NCI-H1417 (cell line): ENCODE measurements at regions not wholly inside any gene's neighbourhood (a gene's known extent, or its start where the extent isn't known, plus 50 kb on each side); places are given as distances from the start of the nearest gene placed in this dataset.

Source experiments
- DNase-seq, 3 experiments: peaks; one replicate each; lab custom pipeline; 2025; lab: John Stamatoyannopoulos, UW

DNA sequence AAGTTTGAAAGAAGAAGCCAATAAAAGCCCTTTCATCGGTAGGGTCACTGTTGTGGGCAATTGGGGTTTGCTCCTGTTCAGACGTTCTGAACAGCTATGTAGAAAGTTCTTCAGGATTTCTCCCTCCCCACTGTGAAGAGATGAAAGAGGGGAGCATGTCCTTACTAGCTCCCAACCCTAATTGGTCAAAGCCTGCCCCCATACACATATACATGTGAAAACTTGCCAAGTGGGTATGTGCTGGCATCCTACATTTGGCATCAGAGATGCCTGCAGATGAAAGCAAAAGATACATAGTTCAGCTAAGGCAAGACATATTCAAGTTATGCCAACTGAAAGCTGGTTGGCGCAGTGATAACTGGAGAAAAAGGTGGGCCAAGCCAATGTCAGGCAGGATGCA lies 363.1 kb upstream of the DACH1 start:
- DNase-seq = no peak

- no peak for DNase-seq
These were observed 362.1 kb upstream of the DACH1 start for GRCh38 chr13:72229067-72229466.

GRCh38 chr13:72221276-72221962 lies 354.4 kb upstream of the DACH1 start:
- DNase-seq = peak in 1 of 3 experiments; percentile 28

GRCh38 chr13:72218966-72219365 lies 352.0 kb upstream of the DACH1 start:
- no peak for DNase-seq

DNA sequence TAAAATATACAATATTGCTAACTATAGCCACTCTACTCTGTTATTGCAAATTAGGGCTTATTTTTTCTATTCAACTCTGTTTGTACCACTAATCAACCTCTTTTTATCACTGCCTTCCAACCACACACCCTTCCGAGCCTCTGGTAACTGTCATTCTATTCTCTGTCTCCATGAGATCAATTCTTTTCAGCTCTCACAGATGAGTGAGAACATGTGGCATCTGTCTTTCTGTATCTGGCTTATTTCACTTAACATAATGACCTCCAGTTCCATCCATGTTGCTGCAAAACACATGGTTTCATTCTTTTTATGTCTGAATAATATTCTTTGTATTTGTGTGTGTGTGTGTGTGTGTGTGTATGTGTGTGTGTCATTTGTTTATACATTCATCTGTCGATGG lies 350.1 kb upstream of the DACH1 start:
- DNase-seq = no peak

- peak in 1 of 3 experiments; percentile 45 for DNase-seq
These were observed 341.2 kb upstream of the DACH1 start for GRCh38 chr13:72208112-72208645.

- no peak for DNase-seq
These were observed 338.8 kb upstream of the DACH1 start for GRCh38 chr13:72205773-72206172.

DNA sequence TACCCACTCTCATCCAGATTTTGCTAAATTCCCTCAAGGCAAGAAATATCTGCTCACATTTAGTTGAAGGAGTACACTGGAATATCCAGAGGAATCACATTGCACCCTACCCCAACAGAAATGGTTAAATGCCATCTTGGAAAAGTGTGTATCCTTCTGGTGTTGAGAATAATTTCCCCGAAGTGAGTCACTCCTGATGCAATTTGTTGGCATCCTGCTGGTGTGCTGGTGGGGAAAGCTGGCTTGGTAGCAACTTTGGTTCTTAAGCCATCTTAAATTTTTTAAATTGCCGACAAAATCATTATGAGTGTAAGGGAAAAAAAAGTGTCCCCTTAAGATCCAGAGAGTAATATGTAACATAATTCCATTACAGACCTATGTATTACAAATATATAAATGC lies 337.3 kb upstream of the DACH1 start:
- no peak for DNase-seq

GRCh38 chr13:72201726-72202125 lies 334.7 kb upstream of the DACH1 start:
- DNase-seq = no peak

DNA sequence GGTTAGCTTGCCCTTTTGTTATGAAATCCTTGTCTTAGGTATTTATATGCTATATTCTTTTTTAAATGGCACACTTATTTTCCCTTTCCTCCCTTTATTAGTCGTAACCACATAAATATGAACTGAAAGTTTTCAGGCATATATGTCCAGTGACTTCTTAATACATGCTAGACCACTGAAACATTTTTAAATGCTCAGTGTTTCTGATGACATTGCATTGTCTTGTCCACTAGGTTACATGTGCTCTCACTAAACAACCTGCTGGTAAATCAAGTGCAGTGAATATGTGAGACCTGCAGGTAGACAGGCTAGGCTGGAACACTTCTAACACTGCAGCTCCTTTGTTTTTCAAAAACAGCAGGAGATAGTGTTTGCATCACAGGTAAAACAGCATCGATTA lies 332.6 kb upstream of the DACH1 start:
- DNase-seq = peak in 1 of 3 experiments; percentile 23

- DNase-seq = peak in 1 of 3 experiments; percentile 42
These were observed 332.1 kb upstream of the DACH1 start for GRCh38 chr13:72198967-72199560.

DNA sequence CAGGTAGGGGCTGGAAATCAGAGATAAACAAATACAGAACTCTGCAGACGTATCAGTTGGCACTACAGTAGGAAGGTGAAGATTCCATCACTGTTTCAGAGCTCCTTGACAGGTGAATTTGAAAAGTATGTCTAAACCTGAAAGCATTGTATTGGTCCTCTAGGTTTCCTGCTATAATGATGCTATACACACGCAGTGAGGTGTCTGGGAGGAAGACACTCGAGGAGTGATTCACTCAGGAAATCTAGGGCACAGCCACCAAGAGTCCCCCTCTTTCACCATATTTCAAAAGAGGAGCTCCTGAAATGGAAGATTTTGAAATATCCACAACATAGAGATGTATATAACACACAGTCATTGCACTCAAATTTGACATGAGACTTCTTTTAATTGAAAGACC lies 331.0 kb upstream of the DACH1 start:
- DNase-seq = no peak

- DNase-seq = no peak
These were observed 328.2 kb upstream of the DACH1 start for GRCh38 chr13:72195044-72195704.

- no peak for DNase-seq
These were observed 327.5 kb upstream of the DACH1 start for GRCh38 chr13:72194523-72194922.

DNA sequence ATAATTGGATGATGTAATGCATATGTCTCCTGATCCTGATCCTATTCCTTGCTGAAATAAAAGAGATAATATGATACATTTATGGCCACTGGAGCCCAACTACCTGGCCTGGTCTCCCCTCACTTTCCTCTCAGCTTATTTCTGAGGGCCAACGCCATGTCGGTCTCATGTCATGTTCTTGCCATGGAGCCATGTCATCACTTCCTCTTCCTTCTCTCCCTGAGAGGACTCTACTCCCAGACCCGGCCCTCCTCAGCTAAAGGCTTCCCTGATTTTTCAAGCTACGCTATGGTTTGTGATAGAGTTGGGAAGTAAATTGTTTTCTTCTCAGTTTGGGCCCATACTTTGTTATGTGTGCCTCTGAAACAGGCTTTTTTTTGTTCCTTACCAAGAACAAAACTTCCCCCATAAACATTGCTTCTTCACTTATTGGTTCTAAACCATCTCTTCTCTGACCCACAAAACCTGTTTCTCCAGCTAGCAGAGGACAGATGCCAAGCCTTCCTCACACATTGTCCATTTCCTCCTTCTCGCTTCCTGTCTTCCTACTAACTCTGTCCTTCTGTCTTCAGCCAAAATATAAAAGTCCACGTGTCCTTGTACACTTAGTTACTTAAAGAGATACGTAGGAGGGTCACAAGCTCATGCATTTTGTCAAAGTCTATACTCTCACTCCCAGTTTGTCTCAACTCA lies 319.9 kb upstream of the DACH1 start:
- DNase-seq = peak in 1 of 3 experiments; percentile 16

GRCh38 chr13:72185776-72186175 lies 318.8 kb upstream of the DACH1 start:
- no peak for DNase-seq

- DNase-seq = no peak
These were observed 314.7 kb upstream of the DACH1 start for GRCh38 chr13:72181661-72182060.

GRCh38 chr13:72180253-72180952 lies 313.4 kb upstream of the DACH1 start:
- no peak for DNase-seq

DNA sequence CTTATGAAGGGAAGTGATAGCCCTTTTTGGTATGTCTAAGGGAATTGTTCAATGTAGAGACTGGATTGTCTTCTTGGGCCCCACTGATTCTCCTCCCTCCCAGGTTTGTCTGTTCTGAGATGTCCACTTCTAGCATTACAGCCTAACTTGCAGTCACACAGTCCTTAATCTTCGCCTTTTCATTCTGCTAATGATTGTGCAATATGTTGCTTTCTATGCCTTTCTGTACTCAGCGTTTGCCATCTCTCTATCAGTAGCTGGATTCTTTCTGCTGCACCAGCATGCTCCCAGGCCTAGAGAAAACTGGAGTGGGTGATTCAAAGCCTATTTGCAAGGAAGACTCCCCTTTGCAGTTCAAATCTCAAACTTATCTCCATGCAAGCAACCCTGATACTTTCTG lies 307.5 kb upstream of the DACH1 start:
- no peak for DNase-seq

- no peak for DNase-seq
These were observed 303.6 kb upstream of the DACH1 start for GRCh38 chr13:72170571-72170970.

GRCh38 chr13:72168126-72168855 lies 301.3 kb upstream of the DACH1 start:
- no peak for DNase-seq
